ENCODE measurements at regions not wholly inside any gene's neighbourhood (a gene's known extent, or its start where the extent isn't known, plus 50 kb on each side); places are given as distances from the start of the nearest gene placed in this dataset.

- Histone ChIP-seq H3K4me3 (replicated peaks; ENCODE audit: low read depth, low read length) (no peak overlapping the region), H3K36me3 (ENCODE audit: control insufficient read depth, insufficient read depth, low read length) (no peaks in the 10 kb centered on the region), H3K27me3 (replicated peaks; ENCODE audit: control insufficient read depth, insufficient read depth, low read length) (no peaks in the 10 kb centered on the region; the same call in 1 of the 2 replicates)
- no peak for TF ChIP-seq CTCF (IDR thresholded peaks at IDR 0.05; ENCODE audit: insufficient read depth, low read length, poor library complexity, severe bottlenecking)
- no peak for DNase-seq (ENCODE audit: extremely low read depth, insufficient read length)
Measured at GRCh38 chr10:118840776-118841468, 86.2 kb upstream of the CACUL1 start.

DNA sequence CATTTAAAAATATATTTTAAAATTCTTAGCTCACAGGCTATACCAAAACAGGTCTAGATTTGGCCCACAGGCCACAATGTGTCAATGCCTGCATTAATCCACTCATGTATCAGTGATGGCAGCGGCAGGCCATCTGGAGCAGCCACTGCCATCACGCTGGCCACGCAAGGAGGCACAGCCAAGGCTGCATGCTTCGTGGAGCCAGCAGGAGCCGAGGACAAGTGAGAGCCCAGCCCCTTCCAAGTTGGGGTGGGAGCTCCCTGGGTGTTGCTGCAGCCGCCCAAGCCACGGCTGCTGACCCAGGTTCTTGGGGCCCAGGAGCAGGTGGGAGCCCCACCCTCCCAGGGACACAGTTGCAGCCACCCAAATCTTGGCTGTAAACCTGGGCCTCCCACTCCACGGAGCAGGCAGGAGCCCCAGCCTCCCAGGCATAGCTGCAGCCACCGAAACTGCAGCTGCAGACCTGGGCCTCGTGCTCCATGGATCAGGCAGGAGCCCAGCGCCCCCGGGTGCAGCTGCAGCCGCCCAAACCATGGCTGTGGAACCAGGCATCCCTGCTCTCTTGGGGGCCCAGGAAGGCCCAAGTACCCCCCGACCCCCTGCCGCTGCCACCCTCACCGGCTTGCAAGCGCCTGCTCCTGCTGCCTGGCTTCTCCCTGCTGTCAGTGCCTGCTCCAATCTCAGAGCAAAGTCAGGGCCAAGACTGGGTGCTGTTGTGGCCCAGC, 87.3 kb upstream of the CACUL1 start:
- Histone ChIP-seq H3K27me3 (replicated peaks; ENCODE audit: control insufficient read depth, insufficient read depth, low read length) (no peaks in the 10 kb centered on the region; the same call in 1 of the 2 replicates), H3K36me3 (ENCODE audit: control insufficient read depth, insufficient read depth, low read length) (no peaks in the 10 kb centered on the region), H3K4me3 (replicated peaks; ENCODE audit: low read depth, low read length) (no peak overlapping the region)
- no peak for TF ChIP-seq CTCF (IDR thresholded peaks at IDR 0.05; ENCODE audit: insufficient read depth, low read length, poor library complexity, severe bottlenecking)
- no peak for DNase-seq (ENCODE audit: extremely low read depth, insufficient read length)

GRCh38 chr10:118842843-118843624, 88.3 kb upstream of the CACUL1 start:
- Histone ChIP-seq H3K27me3 (replicated peaks; ENCODE audit: control insufficient read depth, insufficient read depth, low read length) (no peaks in the 10 kb centered on the region; the same call in 1 of the 2 replicates), H3K4me3 (replicated peaks; ENCODE audit: low read depth, low read length) (no peak overlapping the region), H3K36me3 (ENCODE audit: control insufficient read depth, insufficient read depth, low read length) (no peaks in the 10 kb centered on the region)
- TF ChIP-seq CTCF (IDR thresholded peaks at IDR 0.05; ENCODE audit: insufficient read depth, low read length, poor library complexity, severe bottlenecking), result no peak
- no peak for DNase-seq (ENCODE audit: extremely low read depth, insufficient read length)

GRCh38 chr10:118843647-118844265, 89.0 kb upstream of the CACUL1 start:
- no peaks in the 10 kb centered on the region for H3K36me3 ChIP-seq (ENCODE audit: control insufficient read depth, insufficient read depth, low read length)
- DNase-seq (ENCODE audit: extremely low read depth, insufficient read length), result no peak
- H3K27me3 ChIP-seq (replicated peaks; ENCODE audit: control insufficient read depth, insufficient read depth, low read length), result no peaks in the 10 kb centered on the region; the same call in 1 of the 2 replicates
- TF ChIP-seq CTCF (IDR thresholded peaks at IDR 0.05; ENCODE audit: insufficient read depth, low read length, poor library complexity, severe bottlenecking), result no peak
- no peak overlapping the region for H3K4me3 ChIP-seq (replicated peaks; ENCODE audit: low read depth, low read length)

DNA sequence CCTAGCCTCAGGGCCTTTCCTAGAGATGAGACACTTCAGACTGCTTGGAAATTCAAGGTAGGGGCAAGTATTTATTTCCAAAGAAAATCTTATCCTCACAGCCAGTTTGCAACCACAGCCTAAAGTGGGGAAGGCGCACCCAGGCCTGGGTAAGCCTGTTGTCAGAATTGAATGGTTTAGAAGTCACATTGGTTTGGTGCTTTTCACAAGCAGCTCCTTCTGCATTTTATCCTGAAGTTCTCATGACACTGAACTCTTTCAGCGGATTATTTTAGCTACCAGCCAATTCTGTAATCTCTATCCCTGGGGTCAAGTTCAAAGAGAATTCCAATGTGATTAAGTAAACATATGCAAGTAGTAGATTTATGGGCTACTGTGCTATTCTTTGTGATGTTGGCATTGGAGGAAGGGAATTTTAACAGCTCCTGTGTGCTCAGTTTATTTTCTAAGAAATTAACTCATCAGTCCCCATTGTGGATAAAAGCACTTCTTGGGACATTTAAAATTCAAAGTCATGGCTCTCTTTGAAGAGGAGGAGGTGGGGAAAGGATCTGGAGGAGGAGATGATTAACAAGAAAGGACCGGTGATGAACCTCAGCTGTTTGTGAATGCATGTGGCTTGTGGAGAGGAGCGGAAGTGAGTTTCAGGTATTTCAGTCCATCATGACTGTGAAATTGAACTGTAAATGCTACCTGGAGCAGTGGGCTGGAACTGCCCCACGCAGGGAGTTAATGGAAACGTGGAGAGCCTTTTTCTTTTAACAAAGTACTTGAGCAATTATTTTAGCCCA, 90.2 kb upstream of the CACUL1 start:
- H3K27me3 ChIP-seq (replicated peaks; ENCODE audit: control insufficient read depth, insufficient read depth, low read length), result no peaks in the 10 kb centered on the region; the same call in 1 of the 2 replicates
- H3K4me3 ChIP-seq (replicated peaks; ENCODE audit: low read depth, low read length), result no peak overlapping the region
- no peak for TF ChIP-seq CTCF (IDR thresholded peaks at IDR 0.05; ENCODE audit: insufficient read depth, low read length, poor library complexity, severe bottlenecking)
- H3K36me3 ChIP-seq (ENCODE audit: control insufficient read depth, insufficient read depth, low read length), result no peaks in the 10 kb centered on the region
- no peak for DNase-seq (ENCODE audit: extremely low read depth, insufficient read length)
